GM10248 (cell line): ENCODE measurements at regions not wholly inside any gene's neighbourhood (a gene's known extent, or its start where the extent isn't known, plus 50 kb on each side); places are given as distances from the start of the nearest gene placed in this dataset.

ENCODE experiments used
- CTCF ChIA-PET: fragments of 300-600 bp; sonication (Branson Sonifier 250); formaldehyde crosslinking; extraction: SDS; loops from one replicate; lab custom pipeline; 2021; ENCODE audit warnings: antibody characterized with exemption; lab: Yijun Ruan, JAX
- POLR2A ChIA-PET: fragments of 350-650 bp; sonication (Branson Sonifier 250); formaldehyde crosslinking; extraction: SDS; loops from one replicate; lab custom pipeline; 2020; ENCODE audit warnings: antibody characterized with exemption; lab: Yijun Ruan, JAX
- DNase-seq: peaks from one replicate; pipeline ENCODE4 v3.0.0; 2012; ENCODE audit errors: extremely low spot score
- CTCF ChIP-seq: IDR thresholded peaks from 2 replicates; pipeline ENCODE4 v1.5.1; 2012; ENCODE audit warnings: mild to moderate bottlenecking, low read depth; ENCODE audit errors: extremely low read depth, missing control alignments, control extremely low read depth

GRCh38 chr14:83463500-83464098, 1929.9 kb upstream of the SEL1L start:
- no peak for DNase-seq
- ChIA-PET POLR2A (no interaction called here), CTCF (interaction anchor here (0.9 to 1.9 kb wide), 5 partner anchors 11 to 1838 kb away, joined by 3 to 8 read pairs (median 7); no protein-coding TSS in a partner anchor)
- TF ChIP-seq CTCF: peak; percentile 42

- ChIA-PET POLR2A (no interaction called here), CTCF (interaction anchor here (1.3 kb wide), 1 partner anchor 11 kb away, joined by 3 read pairs; no protein-coding TSS in a partner anchor)
- no peak for DNase-seq
- TF ChIP-seq CTCF: no peak
Measured at GRCh38 chr14:83467811-83468210, 1934.2 kb upstream of the SEL1L start.

- no peak for TF ChIP-seq CTCF
- no peak for DNase-seq
- ChIA-PET CTCF (no interaction called here), POLR2A (no interaction called here)
Measured at GRCh38 chr14:83470466-83470865, 1936.8 kb upstream of the SEL1L start.

GRCh38 chr14:83470959-83471695, 1937.5 kb upstream of the SEL1L start:
- ChIA-PET CTCF (no interaction called here), POLR2A (no interaction called here)
- TF ChIP-seq CTCF: no peak
- DNase-seq: no peak

- ChIA-PET POLR2A (no interaction called here), CTCF (no interaction called here)
- TF ChIP-seq CTCF: no peak
- DNase-seq: no peak
Measured at GRCh38 chr14:83473416-83474235, 1940.0 kb upstream of the SEL1L start.

GRCh38 chr14:83478741-83479140, 1945.1 kb upstream of the SEL1L start:
- POLR2A ChIA-PET: no interaction called here
- CTCF ChIA-PET: interaction anchor here (1.0 kb wide), 1 partner anchor 11 kb away, joined by 3 read pairs; no protein-coding TSS in a partner anchor
- DNase-seq: no peak
- TF ChIP-seq CTCF: no peak
